AG04450 (cell line): ENCODE measurements at regions not wholly inside any gene's neighbourhood (a gene's known extent, or its start where the extent isn't known, plus 50 kb on each side); places are given as distances from the start of the nearest gene placed in this dataset.

ENCODE experiments used
- CTCF ChIA-PET: fragments of 300-600, 350-600 bp; formaldehyde crosslinking; extraction: SDS; loops from one replicate; lab custom pipeline; 2022; ENCODE audit warnings: antibody characterized with exemption, inconsistent platforms; lab: Charles Lee
- POLR2A ChIA-PET: fragments of 350-600 bp; formaldehyde crosslinking; extraction: SDS; loops from one replicate; lab custom pipeline; 2021; ENCODE audit warnings: antibody characterized with exemption, inconsistent platforms; lab: Yijun Ruan, JAX
- DNase-seq: peaks from one replicate; pipeline ENCODE4 v3.0.0-alpha.2; 2011; ENCODE audit warnings: low read depth, low spot score
- H3K27ac ChIP-seq: one replicate; pipeline ENCODE4 v1.5.1; 2012; ENCODE audit warnings: low read depth, low read length, control low read depth
- H3K27me3 ChIP-seq: one replicate; pipeline ENCODE4 v1.6.0; 2012; ENCODE audit warnings: low read length; ENCODE audit not compliant: control insufficient read depth, insufficient read depth
- H3K4me3 ChIP-seq: 2 replicates; pipeline ENCODE4 v1.5.1; 2011; ENCODE audit warnings: mild to moderate bottlenecking, low read depth, low read length, control low read depth
- H3K9me3 ChIP-seq: 2 replicates; pipeline ENCODE4 v1.5.1; 2012; ENCODE audit warnings: low read length; ENCODE audit not compliant: control insufficient read depth, insufficient read depth
- TF ChIP-seq, protein P1 (sequence below): IDR thresholded peaks from 2 replicates; pipeline ENCODE4 v1.5.1; 2011; ENCODE audit warnings: low read depth, low read length, control low read depth, inconsistent platforms

- CTCF ChIA-PET, result no interaction called here
- H3K9me3 ChIP-seq, result no peaks in the 10 kb centered on the region
- no peak overlapping the region for H3K4me3 ChIP-seq
- POLR2A ChIA-PET, result no interaction called here
- TF ChIP-seq, protein P1, sequence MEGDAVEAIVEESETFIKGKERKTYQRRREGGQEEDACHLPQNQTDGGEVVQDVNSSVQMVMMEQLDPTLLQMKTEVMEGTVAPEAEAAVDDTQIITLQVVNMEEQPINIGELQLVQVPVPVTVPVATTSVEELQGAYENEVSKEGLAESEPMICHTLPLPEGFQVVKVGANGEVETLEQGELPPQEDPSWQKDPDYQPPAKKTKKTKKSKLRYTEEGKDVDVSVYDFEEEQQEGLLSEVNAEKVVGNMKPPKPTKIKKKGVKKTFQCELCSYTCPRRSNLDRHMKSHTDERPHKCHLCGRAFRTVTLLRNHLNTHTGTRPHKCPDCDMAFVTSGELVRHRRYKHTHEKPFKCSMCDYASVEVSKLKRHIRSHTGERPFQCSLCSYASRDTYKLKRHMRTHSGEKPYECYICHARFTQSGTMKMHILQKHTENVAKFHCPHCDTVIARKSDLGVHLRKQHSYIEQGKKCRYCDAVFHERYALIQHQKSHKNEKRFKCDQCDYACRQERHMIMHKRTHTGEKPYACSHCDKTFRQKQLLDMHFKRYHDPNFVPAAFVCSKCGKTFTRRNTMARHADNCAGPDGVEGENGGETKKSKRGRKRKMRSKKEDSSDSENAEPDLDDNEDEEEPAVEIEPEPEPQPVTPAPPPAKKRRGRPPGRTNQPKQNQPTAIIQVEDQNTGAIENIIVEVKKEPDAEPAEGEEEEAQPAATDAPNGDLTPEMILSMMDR, result no peak
- DNase-seq, result no peak
- no peaks in the 10 kb centered on the region for H3K27me3 ChIP-seq
- no peak overlapping the region for H3K27ac ChIP-seq
Measured at GRCh38 chr6:20024316-20024673, 187.1 kb downstream of the ID4 start.

- H3K9me3 ChIP-seq, result no peaks in the 10 kb centered on the region
Measured at GRCh38 chr6:20024978-20025377, 187.3 kb downstream of the MBOAT1 start.

GRCh38 chr6:20025681-20026080, 186.6 kb downstream of the MBOAT1 start:
- ChIA-PET CTCF (no interaction called here), POLR2A (no interaction called here)
- no peak overlapping the region for H3K27ac ChIP-seq
- TF ChIP-seq, protein P1, result no peak
- no peak for DNase-seq
- no peak overlapping the region for H3K4me3 ChIP-seq
- H3K27me3 ChIP-seq, result no peaks in the 10 kb centered on the region
- no peaks in the 10 kb centered on the region for H3K9me3 ChIP-seq

More at GRCh38 chr6:20024978-20025377, 187.3 kb downstream of the MBOAT1 start:
- no peak overlapping the region for H3K27ac ChIP-seq
- ChIA-PET POLR2A (no interaction called here), CTCF (no interaction called here)
- no peaks in the 10 kb centered on the region for H3K27me3 ChIP-seq
- DNase-seq, result no peak
- TF ChIP-seq, protein P1, result no peak
- H3K4me3 ChIP-seq, result no peak overlapping the region

DNA sequence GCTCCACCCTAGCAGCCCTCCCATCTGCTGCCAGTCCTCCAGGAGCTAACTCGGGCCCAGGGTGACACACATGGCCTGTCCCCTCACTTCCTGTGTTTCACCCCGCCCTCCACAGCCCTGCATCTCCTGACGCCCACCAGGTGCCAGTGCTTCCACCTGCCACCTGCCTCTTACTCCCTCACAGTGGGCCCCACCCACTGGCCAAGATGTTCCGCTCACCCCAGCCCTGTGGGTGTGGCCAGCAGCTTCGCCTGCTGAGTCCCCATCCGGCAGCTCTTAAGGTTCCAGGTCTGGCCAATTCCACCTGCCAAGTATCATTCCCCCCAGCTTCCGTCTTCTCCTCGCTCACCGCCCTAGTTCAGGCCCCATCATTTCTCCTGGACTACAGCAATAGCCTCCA, 184.1 kb downstream of the MBOAT1 start:
- TF ChIP-seq, protein P1, result no peak
- POLR2A ChIA-PET, result no interaction called here
- no peak for DNase-seq
- Histone ChIP-seq H3K27ac (no peak overlapping the region), H3K4me3 (no peak overlapping the region), H3K9me3 (peaks cover 11% of the 10 kb centered on the region), H3K27me3 (no peaks in the 10 kb centered on the region)
- CTCF ChIA-PET, result no interaction called here

DNA sequence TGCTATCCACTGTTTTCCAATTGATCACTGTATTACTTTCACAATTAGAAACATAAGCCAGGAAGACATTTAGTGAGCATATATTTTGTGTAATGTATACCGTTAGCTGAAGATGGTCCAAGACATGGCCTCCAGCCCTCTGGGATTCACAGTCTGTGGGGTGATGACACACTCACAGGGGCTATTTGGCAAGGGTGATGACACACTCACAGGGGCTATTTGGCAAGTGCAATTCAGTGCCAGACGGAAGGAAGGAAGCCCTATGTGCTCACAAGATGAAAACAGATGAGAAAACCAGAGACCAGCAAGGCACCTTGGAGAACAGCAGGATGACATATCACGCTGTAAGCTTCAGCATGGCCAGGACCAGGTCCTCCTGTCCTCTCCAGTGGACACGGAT, 183.7 kb downstream of the MBOAT1 start:
- TF ChIP-seq, protein P1, result no peak
- CTCF ChIA-PET, result no interaction called here

More for the DNA sequence above, 183.7 kb downstream of the MBOAT1 start:
- H3K27ac ChIP-seq, result no peak overlapping the region
- no peak for DNase-seq
- H3K27me3 ChIP-seq, result no peaks in the 10 kb centered on the region
- H3K4me3 ChIP-seq, result no peak overlapping the region
- POLR2A ChIA-PET, result no interaction called here
- H3K9me3 ChIP-seq, result peaks cover 11% of the 10 kb centered on the region
